ENCODE measurements at regions not wholly inside any gene's neighbourhood (a gene's known extent, or its start where the extent isn't known, plus 50 kb on each side); places are given as distances from the start of the nearest gene placed in this dataset.
"Not testable (repeated sequence)": the region's sequence is repeated elsewhere in the genome, so short reads cannot be mapped to it uniquely, and the experiment has no call there.

DNA sequence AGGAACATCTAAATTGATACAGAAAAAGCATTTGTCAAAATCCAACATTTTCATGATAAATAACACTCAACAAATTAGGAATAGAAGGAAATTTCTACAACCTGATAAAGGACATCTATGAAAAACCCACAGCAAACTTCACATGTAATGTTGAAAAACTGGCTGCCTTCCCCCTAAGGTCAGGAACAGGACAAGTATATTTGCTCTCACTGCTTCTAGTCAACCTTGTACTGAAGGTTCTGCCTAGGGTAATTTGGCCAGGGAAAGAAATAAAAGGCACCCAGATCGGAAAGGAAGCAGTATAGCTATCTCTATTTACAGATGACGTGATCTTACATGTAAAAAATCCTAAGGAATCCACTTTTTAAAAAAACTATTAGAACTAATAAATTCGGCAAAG, 97.1 kb upstream of the USP9X start:
- in situ Hi-C loops (cut with MboI; ENCODE audit: low sequenced_read_pairs): loop anchor here (25.0 kb wide), 1 partner anchor 101 kb away; no protein-coding TSS in a partner anchor

DNA sequence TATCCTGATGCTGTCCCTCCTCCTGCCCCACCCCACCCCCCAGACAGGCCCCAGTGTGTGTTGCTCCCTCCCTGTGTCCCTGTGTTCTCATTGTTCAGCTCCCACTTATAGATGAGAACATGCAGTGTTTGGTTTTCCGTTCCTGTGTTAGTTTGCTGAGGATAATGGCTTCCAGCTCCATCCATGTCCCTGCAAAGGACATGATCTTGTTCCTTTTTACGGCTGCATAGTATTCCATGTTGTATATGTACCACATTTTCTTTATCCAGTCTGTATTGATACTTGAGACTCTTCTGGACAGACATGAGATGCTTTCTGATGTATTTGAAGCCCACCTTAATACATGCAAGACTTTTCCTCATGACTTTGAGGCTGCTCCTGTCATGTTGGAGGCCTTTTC, 91.8 kb upstream of the USP9X start:
- in situ Hi-C loops (cut with MboI; ENCODE audit: low sequenced_read_pairs): loop anchor here (25.0 kb wide), 1 partner anchor 106 kb away; no protein-coding TSS in a partner anchor

DNA sequence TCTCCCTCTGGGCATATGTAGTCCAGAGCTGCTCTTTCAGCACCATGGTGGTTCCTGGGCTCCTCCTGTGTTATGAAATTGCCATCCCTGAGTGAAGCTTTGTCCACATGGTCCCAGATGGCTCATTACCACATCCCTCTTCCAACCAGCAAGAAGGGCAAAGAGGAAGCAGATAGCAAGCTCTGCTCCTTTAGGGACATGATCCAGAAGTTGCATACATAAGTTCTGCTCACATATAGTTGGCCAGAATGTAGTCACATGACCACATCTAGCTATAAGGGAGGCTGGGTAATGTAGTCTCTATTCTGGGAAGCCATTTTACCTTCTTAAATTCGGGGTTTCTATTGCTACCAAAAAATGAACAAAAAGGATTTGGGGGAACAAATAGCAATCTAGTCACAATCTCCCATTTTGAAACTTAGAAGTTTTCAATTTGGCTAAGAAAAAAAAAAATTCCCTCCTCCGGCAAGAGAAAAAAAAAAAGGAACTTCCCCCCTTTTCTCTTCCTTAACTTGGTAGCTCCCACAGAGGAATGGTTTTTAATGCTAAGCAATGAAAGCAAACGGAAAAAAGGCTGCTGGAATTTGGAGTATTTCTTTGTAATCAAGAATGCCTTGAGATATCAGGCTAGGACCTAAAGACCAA, 88.2 kb upstream of the USP9X start:
- in situ Hi-C loops (cut with MboI; ENCODE audit: low sequenced_read_pairs): loop anchor here (25.0 kb wide), 1 partner anchor 110 kb away; no protein-coding TSS in a partner anchor

DNA sequence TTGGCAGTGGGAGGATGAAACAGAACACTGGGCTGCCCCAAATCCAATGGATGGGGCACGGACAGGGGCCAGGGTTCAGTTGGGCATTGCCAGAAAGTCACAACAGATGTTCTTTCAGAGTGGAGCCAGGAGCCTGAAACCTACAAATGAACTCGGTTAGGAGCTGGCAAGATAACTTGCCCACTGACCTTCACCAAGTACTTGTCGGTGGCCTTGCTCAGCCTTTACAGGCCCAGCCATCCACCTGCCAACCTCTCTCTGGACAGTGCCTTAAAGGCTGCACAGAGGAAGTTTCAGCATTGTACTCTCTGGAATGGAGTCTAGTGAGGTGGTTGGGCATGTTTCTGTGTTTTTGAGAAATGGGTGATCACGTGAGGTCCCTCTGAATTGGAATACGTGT, 87.1 kb upstream of the USP9X start:
- in situ Hi-C loops (cut with MboI; ENCODE audit: low sequenced_read_pairs): loop anchor here (25.0 kb wide), 1 partner anchor 111 kb away; no protein-coding TSS in a partner anchor

DNA sequence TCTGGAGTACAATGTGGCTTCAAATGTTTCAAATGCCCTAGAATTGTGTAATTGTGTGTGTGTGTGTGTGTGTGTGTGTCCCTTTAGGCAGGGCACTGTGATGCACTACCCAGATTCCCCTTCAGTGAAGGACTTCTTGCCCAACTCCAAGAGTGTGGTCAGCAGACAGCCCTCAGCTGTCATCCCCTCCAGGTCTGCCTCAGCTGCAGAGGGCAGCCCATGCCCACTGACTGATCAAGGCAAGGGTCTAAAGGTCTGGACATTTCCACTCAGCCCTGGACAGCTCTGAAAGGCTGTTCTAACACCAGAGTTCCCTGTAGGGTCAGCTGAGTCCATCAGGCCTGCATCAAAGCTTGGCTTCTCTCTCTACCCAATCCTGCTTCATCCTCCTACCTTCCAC, 83.9 kb upstream of the USP9X start:
- in situ Hi-C loops (cut with MboI; ENCODE audit: low sequenced_read_pairs): no loop called here

DNA sequence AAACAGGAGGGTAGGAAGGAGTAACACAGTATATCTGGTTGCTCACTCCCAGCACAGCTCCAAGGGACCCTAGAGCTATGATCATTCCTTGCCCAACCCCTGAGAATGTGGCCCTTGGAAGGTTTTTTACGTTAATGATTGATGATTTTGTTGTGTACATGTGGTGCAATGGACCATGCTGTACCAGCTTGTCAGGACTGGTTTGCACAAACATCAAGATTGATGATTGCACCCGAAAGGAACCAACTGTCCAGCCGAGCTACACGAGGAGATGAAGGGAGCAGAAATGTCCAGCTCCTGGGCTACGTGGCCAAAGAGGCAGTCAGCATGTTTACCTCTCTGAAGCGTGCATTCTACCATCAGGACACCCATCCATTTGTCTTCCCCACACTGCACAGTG, 83.2 kb upstream of the USP9X start:
- in situ Hi-C loops (cut with MboI; ENCODE audit: low sequenced_read_pairs): no loop called here

DNA sequence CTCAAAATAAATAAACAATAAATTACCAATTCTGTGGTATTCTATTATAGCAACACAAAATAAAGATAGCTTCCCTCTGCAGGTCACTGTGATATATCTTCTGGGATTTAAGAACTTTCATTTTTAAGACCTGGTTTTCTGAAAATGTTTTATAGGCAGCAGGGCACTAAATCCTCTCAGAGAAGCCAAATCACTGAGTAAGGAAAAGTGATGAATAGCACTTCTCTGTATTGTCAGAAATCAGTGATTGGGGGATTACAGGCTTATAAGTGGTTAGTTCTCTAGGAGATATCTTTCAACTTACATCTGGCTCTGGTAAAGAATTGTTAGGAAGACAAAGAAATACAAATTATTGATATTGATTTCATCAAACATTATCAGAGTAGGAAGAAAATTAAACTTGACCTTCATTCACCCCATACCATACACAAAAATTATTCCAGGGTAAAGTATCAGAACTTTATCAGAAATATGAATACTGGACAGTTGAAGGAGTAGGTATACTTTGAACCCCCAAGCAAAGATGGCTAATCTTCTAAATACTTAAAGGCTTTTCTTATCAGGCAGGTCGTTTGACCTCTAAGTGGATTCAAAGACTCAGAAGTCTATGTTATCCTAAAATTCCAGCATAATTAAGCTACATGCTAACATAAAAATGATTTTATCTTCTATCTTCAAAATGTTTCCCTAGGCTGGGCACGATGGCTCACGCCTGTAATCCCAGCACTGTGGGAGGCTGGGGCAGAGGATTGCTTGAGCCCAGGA, 81.6 kb upstream of the USP9X start:
- in situ Hi-C loops (cut with MboI; ENCODE audit: low sequenced_read_pairs): no loop called here

DNA sequence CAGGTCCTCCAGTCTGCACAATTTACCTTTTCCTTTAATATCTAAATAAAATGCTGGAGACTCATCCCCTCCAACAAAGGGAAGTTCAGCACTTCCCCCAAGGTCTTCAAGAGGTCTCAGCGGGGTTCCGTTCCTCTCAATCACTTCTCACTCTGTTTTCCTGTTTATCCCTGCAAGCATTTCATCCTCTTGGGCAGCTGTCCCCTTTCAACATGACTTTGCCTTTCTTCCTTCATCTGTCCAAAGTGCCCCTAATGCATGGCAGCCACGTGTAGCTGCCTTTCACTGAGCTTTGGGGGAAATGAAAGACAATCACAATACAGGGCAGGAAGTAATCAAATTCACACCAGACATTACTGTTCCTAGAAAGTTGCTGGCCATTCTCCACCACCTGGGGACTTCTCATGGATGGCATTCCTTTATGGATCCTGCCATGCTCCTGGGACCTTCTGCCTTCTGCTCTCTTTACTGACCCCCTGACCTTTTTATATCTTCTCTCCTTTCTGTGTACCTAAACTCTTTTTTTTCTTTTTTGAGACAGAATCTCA, 79.7 kb upstream of the USP9X start:
- in situ Hi-C loops (cut with MboI; ENCODE audit: low sequenced_read_pairs): no loop called here

DNA sequence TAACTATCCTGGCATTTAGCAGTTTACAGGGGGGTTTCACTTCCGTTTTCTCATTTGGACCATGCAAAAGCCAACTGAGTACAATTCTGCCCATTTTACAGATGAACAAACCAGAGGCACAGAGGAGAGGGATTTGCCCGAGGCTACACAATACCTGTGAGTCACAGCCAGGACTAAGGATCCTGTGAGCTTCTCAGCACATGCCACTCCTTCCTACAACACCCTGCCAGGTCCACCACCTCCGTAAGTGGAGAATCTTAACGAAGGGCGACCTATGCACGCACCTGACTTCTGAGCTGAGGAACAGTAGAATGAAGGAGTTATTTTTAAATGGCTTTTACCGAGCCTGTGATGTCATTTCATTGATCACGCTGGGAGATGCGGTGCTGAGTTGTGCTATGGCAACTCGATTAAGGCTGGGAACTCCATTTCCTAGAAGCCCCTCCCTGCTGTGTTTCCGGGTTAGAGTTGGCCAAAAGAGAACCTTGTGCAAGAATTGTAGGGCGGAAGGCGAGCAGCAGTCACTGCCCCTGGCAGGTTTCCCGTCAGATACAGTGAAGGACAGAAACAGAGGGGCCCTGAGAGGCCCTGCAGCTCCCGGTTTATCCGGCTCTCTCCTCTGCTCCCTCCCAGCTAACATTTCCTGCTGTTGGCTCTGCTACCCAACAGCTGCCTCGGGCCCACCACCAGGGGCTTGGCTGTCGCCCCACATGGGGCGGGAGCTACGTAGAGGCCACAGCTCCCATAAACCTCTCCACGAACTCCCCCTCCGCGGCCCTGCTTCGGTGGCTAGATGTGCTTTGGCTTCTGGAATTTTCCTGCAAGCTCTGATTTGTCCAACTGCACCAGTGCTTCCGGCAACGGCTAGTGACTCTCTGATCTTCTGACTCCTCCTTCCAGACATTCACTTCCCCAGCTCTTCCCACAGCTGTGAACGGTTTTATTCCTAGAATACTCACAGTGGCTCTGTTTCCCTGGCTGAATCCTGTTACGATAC, 75.1 kb upstream of the USP9X start:
- in situ Hi-C loops (cut with MboI; ENCODE audit: low sequenced_read_pairs): no loop called here

DNA sequence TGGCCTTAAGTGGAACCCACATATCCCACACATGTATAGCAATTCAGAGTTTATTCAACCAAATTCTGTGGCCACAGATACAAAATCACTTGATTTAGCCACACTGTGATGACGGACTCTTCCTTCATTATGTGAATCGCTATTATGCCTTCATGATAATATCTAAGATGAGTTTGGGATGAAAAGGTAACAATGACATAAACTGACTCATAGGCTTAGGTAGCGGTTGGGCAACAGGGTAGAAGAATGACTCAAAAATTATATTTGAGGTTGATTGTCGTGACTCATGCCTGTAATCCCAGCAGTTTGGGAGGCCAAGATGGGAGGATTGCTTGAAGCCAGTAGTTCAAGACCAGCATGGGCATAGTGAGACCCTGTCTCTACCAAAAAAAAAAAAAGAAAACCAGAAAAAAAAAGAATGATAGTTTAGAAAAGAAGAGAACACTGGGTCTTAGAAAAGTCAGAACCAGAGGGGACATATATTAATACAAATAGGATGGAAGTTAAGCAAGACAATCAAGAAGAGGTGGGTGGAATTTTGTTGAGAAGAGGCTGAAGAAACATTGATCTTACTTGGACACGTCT, 70.4 kb upstream of the USP9X start:
- in situ Hi-C loops (cut with MboI; ENCODE audit: low sequenced_read_pairs): no loop called here

DNA sequence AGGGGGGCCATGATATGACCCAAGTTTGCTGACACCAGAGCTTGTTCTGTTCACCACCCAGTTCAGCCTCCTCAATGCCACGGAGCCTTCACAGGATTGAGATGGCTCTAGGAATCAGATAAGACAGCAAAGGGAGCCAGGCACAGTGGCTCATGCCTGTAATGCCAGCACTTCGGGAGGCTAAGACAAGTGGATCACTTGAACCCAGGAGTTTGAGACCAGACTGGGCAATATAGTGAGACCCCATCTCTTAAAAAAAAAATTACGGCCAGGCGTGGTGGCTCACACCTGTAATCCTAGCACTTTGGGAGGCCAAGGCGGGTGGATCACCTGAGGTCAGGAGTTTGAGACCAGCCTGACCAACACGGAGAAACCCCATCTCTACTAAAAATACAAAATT, 67.5 kb upstream of the USP9X start:
- in situ Hi-C loops (cut with MboI; ENCODE audit: low sequenced_read_pairs): not testable (repeated sequence)

DNA sequence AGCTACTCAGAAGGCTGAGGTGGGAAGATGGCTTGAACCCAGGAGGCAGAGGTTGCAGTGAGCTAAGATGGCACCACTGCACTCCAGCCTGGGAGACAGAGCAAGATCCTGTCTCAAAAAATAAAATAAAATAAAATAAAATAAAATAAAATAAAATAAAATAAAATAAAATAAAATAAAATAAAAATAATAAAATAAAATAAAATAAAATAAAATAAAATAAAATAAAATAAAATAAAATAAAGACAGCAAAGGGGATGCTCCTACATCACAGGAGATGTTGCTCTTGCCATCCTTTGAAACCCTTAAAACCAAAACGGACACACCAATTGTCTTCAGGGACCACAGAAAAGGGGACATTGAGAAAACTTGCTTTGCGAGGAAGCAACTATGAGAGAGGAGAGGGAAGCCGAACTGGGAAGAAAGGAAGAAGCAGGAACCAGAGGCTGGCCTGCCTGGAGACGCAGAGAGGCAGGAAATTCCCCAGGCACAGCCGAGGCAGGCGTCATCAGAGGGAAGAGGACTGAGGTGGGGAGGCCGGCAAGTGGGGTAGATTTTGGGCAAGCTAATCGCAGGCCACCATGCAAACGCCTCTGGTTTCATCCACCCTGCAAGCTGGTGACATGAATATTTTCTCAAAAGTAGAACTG, 66.7 kb upstream of the USP9X start:
- in situ Hi-C loops (cut with MboI; ENCODE audit: low sequenced_read_pairs): not testable (repeated sequence)

DNA sequence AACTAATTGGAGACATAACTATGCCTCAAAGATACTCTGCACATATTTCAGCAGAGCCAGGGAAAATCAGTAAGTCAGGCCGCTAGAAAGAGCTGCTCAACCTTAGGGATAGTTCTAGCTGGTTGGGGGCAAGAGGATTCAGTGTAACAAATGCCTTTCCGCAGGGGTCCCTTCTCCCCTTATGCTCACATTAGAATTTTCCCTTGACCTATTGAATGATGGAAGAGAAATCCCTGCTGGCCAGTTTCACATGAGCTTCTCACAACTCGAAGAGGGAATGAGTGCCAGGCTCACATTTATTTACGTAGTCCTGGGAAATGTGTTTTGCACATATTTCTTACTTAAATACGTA, 66.2 kb upstream of the USP9X start:
- in situ Hi-C loops (cut with MboI; ENCODE audit: low sequenced_read_pairs): no loop called here

DNA sequence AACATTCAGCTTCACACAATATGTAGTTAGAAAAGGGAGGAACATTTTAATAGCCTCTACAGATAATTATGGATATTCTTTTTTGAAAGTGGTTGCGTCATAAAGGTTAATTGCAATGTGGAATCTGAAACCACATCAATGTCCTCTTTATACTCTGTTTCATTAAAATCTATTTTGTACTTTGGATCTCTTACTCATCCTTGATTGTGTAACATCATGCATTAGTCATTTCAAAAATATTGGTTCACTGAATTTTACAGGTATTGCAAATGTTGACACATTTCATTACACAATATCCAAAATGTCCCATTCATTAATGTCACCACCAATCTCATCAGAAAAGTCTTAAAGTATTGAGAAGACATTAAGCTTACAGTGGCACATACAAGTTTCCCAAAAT, 62.7 kb upstream of the USP9X start:
- in situ Hi-C loops (cut with MboI; ENCODE audit: low sequenced_read_pairs): no loop called here

DNA sequence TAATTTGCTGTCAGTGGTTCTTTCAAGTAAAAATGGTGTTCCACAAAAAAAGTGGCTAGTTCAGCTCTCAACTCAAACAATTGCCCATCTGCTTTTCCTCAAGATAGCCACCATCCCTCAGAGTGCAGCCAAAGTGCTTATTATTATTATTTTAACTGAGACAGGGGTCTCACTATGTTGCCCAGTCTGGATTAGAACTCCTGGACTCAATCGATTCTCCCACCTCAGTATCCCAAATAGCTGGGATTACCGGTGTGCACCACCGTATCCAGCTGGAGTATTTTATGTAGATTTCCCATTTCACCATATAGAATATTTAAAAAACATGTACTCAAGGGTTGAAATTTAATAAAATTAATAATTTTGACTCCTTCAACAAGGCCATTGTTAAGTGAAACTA, 62.1 kb upstream of the USP9X start:
- in situ Hi-C loops (cut with MboI; ENCODE audit: low sequenced_read_pairs): no loop called here

DNA sequence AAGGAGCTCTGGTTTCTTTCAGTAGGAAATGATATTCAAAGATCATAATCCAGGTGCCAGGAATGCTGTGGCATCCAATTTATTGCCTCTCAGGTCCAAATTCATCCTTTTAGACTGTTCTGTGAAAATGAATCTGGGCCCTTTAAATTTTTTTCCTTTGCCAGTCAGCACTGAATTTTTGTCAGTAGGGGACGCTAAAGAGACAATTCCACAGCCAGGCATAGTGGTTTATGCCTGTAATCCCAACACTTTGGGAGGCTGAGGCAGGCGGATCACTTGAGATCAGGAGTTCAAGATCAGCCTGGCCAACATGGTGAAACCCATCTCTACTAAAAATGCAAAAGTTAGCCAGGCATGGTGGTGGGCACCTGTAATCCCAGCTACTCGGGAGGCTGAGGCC, 60.9 kb upstream of the USP9X start:
- in situ Hi-C loops (cut with MboI; ENCODE audit: low sequenced_read_pairs): not testable (repeated sequence)

DNA sequence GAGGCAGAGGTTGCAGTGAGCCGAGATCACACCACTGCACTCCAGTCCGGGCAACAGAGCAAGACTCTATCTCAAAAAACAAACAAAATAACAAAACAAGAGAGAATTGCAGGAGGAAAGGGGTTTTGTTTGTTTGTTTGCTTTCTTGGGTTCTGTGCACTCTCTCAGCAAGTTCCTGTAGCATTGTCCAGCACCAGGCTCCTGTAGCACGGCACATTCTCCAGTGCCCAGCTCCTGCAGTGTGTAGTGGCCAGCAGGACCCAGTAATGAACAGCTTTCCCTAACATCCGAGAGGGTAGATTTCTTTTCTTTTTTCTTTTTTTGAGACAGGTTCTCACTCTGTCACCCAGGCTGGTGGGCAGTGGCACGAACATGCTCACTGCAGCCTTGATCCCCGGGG, 60.5 kb upstream of the USP9X start:
- in situ Hi-C loops (cut with MboI; ENCODE audit: low sequenced_read_pairs): no loop called here

DNA sequence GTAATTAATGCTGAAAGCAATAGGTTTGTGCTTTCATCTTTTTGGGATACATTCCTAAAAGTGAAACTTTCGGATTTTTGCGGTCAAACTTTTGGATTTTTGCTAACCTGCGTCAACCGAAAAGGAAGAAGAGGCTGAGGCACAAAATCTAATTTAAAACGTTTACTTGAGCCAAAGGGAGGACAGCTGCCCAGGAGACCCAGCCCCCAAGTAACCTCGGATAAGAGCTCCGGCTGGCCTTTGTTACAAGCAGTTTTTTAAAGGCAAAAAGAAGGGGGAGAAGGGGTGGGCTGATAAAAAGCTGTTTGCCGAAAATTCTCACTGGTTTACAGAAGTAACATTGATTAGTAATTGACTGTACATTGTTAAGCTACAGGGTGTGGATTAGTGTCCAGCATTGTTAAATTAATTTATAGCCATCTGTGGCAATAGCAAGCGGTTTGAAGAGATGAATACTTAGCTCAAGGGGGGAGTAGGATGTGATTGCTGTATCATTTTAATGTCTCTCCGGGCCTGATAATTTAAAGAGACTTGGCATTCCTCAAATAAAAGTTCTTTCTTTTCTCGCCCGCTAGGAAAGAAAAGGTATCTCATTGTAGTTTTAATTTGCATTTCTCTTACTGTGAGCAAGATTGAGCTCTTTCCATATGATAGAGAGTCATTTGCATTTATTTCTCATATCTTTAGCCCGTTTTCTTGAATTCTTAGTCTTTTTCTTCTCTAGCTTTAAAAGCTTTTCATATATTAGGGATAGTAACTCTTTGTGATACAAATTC, 59.1 kb upstream of the USP9X start:
- in situ Hi-C loops (cut with MboI; ENCODE audit: low sequenced_read_pairs): no loop called here

DNA sequence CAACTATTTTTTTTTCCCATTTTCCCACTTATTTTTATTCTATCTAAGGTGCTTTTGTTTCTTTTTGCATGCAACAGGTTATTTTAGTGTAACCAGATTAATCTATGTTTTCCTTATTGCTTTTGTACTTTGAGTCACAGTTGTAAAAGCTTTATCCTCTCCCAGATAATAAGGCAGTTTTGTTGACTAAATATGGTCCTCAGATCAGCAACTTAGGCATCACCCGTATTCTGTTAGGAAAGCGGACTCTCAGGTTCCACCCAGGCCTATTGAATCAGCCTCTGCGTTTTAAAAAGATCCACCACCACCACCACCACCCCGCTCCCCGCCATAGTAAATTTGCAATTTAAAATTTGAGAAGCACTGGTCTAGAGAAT, 58.6 kb upstream of the USP9X start:
- in situ Hi-C loops (cut with MboI; ENCODE audit: low sequenced_read_pairs): no loop called here

DNA sequence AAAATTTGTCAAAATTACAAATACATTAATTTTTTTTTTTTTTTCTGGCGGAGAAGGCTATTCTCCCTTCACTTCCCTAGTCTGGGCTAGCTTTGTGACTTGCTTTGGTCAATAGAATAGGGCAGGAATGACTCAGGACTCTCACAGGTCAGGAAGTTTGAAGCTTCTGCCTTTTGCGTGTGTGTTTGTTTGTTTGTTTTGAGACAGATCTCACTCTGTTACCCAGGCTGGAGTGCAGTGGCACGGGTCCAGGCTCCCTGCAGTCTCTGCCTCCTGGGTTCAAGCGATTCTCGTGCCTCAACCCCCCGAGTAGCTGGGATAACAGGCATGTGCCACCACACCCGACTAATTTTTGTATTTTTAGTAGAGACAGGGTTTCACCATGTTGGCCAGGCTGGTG, 55.9 kb upstream of the USP9X start:
- in situ Hi-C loops (cut with MboI; ENCODE audit: low sequenced_read_pairs): no loop called here
